ENCODE measurements at regions not wholly inside any gene's neighbourhood (a gene's known extent, or its start where the extent isn't known, plus 50 kb on each side); places are given as distances from the start of the nearest gene placed in this dataset.

- TF ChIP-seq, protein P1, sequence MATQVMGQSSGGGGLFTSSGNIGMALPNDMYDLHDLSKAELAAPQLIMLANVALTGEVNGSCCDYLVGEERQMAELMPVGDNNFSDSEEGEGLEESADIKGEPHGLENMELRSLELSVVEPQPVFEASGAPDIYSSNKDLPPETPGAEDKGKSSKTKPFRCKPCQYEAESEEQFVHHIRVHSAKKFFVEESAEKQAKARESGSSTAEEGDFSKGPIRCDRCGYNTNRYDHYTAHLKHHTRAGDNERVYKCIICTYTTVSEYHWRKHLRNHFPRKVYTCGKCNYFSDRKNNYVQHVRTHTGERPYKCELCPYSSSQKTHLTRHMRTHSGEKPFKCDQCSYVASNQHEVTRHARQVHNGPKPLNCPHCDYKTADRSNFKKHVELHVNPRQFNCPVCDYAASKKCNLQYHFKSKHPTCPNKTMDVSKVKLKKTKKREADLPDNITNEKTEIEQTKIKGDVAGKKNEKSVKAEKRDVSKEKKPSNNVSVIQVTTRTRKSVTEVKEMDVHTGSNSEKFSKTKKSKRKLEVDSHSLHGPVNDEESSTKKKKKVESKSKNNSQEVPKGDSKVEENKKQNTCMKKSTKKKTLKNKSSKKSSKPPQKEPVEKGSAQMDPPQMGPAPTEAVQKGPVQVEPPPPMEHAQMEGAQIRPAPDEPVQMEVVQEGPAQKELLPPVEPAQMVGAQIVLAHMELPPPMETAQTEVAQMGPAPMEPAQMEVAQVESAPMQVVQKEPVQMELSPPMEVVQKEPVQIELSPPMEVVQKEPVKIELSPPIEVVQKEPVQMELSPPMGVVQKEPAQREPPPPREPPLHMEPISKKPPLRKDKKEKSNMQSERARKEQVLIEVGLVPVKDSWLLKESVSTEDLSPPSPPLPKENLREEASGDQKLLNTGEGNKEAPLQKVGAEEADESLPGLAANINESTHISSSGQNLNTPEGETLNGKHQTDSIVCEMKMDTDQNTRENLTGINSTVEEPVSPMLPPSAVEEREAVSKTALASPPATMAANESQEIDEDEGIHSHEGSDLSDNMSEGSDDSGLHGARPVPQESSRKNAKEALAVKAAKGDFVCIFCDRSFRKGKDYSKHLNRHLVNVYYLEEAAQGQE (IDR thresholded peaks at IDR 0.05; ENCODE audit: insufficient replicate concordance, low read depth) = no peak
- TF ChIP-seq CTCF (IDR thresholded peaks at IDR 0.05; ENCODE audit: insufficient read depth, low read length) (no peak), GABPA (IDR thresholded peaks at IDR 0.05; ENCODE audit: low read depth) (no peak), POLR2AphosphoS5 (IDR thresholded peaks at IDR 0.05; ENCODE audit: low read depth) (no peak), SPI1 (IDR thresholded peaks at IDR 0.05; ENCODE audit: borderline replicate concordance, low read depth) (no peak)
- no peak for DNase-seq (ENCODE audit: low read depth in 1 of 2, low spot score in 1 of 2)
- H3K4me3 ChIP-seq (replicated peaks; ENCODE audit: insufficient read depth, low read length) = no peak overlapping the region
- H3K27ac ChIP-seq (replicated peaks) = no peak overlapping the region
- H3K27me3 ChIP-seq (ENCODE audit: insufficient read depth, poor library complexity, severe bottlenecking) = no peaks in the 10 kb centered on the region
Measured at GRCh38 chr2:145845207-145845894, 1325.4 kb upstream of the ZEB2 start.

- Histone ChIP-seq H3K4me3 (replicated peaks; ENCODE audit: insufficient read depth, low read length) (no peak overlapping the region), H3K27ac (replicated peaks) (no peak overlapping the region), H3K27me3 (ENCODE audit: insufficient read depth, poor library complexity, severe bottlenecking) (no peaks in the 10 kb centered on the region)
- TF ChIP-seq CTCF (IDR thresholded peaks at IDR 0.05; ENCODE audit: insufficient read depth, low read length) (no peak), SPI1 (IDR thresholded peaks at IDR 0.05; ENCODE audit: borderline replicate concordance, low read depth) (no peak), GABPA (IDR thresholded peaks at IDR 0.05; ENCODE audit: low read depth) (no peak), POLR2AphosphoS5 (IDR thresholded peaks at IDR 0.05; ENCODE audit: low read depth) (no peak)
- TF ChIP-seq, protein P1 (IDR thresholded peaks at IDR 0.05; ENCODE audit: insufficient replicate concordance, low read depth) = no peak
- DNase-seq (ENCODE audit: low read depth in 1 of 2, low spot score in 1 of 2) = no peak
Measured at GRCh38 chr2:145841973-145842372, 1322.1 kb upstream of the ZEB2 start.

GRCh38 chr2:145836986-145837385 is 1317.1 kb upstream of the ZEB2 start:
- no peak overlapping the region for H3K27ac ChIP-seq (replicated peaks)
- H3K27me3 ChIP-seq (ENCODE audit: insufficient read depth, poor library complexity, severe bottlenecking) = no peaks in the 10 kb centered on the region
- H3K4me3 ChIP-seq (replicated peaks; ENCODE audit: insufficient read depth, low read length) = no peak overlapping the region
- DNase-seq (ENCODE audit: low read depth in 1 of 2, low spot score in 1 of 2) = no peak
- TF ChIP-seq POLR2AphosphoS5 (IDR thresholded peaks at IDR 0.05; ENCODE audit: low read depth) = no peak
- TF ChIP-seq SPI1 (IDR thresholded peaks at IDR 0.05; ENCODE audit: borderline replicate concordance, low read depth) = no peak
- TF ChIP-seq, protein P1 (IDR thresholded peaks at IDR 0.05; ENCODE audit: insufficient replicate concordance, low read depth) = no peak
- TF ChIP-seq GABPA (IDR thresholded peaks at IDR 0.05; ENCODE audit: low read depth) = no peak
- TF ChIP-seq CTCF (IDR thresholded peaks at IDR 0.05; ENCODE audit: insufficient read depth, low read length) = no peak

Data from HL-60 (cell line).